ENCODE measurements at regions not wholly inside any gene's neighbourhood (a gene's known extent, or its start where the extent isn't known, plus 50 kb on each side); places are given as distances from the start of the nearest gene placed in this dataset.
A peak's percentile ranks its signal among the peaks of the same experiment; 100 is the strongest.

GRCh38 chr3:24641628-24642027, 147.0 kb upstream of the THRB start:
- DNase-seq (ENCODE audit: low spot score), result no peak

- no peak for DNase-seq (ENCODE audit: low spot score)
Observed at GRCh38 chr3:24645047-24645446, 150.4 kb upstream of the THRB start.

- DNase-seq (ENCODE audit: low spot score), result no peak
Observed at GRCh38 chr3:24646790-24647189, 152.1 kb upstream of the THRB start.

GRCh38 chr3:24648063-24648462, 153.4 kb upstream of the THRB start:
- no peak for DNase-seq (ENCODE audit: low spot score)

- no peak for DNase-seq (ENCODE audit: low spot score)
Observed at GRCh38 chr3:24650839-24651238, 156.2 kb upstream of the THRB start.

GRCh38 chr3:24657870-24658510, 163.3 kb upstream of the THRB start:
- no peak for DNase-seq (ENCODE audit: low spot score)

- no peak for DNase-seq (ENCODE audit: low spot score)
Observed at GRCh38 chr3:24661175-24661584, 166.5 kb upstream of the THRB start.

GRCh38 chr3:24662449-24663345, 168.0 kb upstream of the THRB start:
- no peak for DNase-seq (ENCODE audit: low spot score)

GRCh38 chr3:24663406-24663805, 168.8 kb upstream of the THRB start:
- DNase-seq (ENCODE audit: low spot score), result no peak

GRCh38 chr3:24668039-24668438, 173.4 kb upstream of the THRB start:
- DNase-seq (ENCODE audit: low spot score), result no peak

- no peak for DNase-seq (ENCODE audit: low spot score)
Observed at GRCh38 chr3:24670871-24671270, 176.2 kb upstream of the THRB start.

GRCh38 chr3:24673596-24673995, 178.9 kb upstream of the THRB start:
- DNase-seq (ENCODE audit: low spot score), result no peak

- no peak for DNase-seq (ENCODE audit: low spot score)
Observed at GRCh38 chr3:24674261-24674660, 179.6 kb upstream of the THRB start.

- no peak for DNase-seq (ENCODE audit: low spot score)
Observed at GRCh38 chr3:24678021-24678420, 183.4 kb upstream of the THRB start.

- no peak for DNase-seq (ENCODE audit: low spot score)
Observed at GRCh38 chr3:24678421-24678865, 183.8 kb upstream of the THRB start.

- no peak for DNase-seq (ENCODE audit: low spot score)
Observed at GRCh38 chr3:24679429-24679828, 184.8 kb upstream of the THRB start.

- DNase-seq (ENCODE audit: low spot score), result peak; percentile 83
Observed at GRCh38 chr3:24680214-24680967, 185.7 kb upstream of the THRB start.

- DNase-seq (ENCODE audit: low spot score), result no peak
Observed at GRCh38 chr3:24682141-24682547, 187.5 kb upstream of the THRB start.

GRCh38 chr3:24683090-24683489, 188.4 kb upstream of the THRB start:
- DNase-seq (ENCODE audit: low spot score), result peak; percentile 43

- DNase-seq (ENCODE audit: low spot score), result peak; percentile 47
Observed at GRCh38 chr3:24683633-24684384, 189.2 kb upstream of the THRB start.

GRCh38 chr3:24684506-24685023, 189.9 kb upstream of the THRB start:
- no peak for DNase-seq (ENCODE audit: low spot score)

GRCh38 chr3:24686808-24687207, 192.2 kb upstream of the THRB start:
- DNase-seq (ENCODE audit: low spot score), result no peak
